Endothelial cell of umbilical vein (primary cell): ENCODE measurements at regions not wholly inside any gene's neighbourhood (a gene's known extent, or its start where the extent isn't known, plus 50 kb on each side); places are given as distances from the start of the nearest gene placed in this dataset.

Source experiments
- BruUV-seq: library from RNA; stranded (reverse); fragments of 400-500 nt; replicated peaks from 2 replicates; lab custom pipeline; 2021; lab: Mats Ljungman, UMichigan
- CTCF ChIA-PET: fragments of 300-600, 350-600 bp; sonication (Branson Sonifier 250); formaldehyde crosslinking; loops from one replicate; lab custom pipeline; 2021; ENCODE audit warnings: antibody characterized with exemption, inconsistent platforms; lab: Charles Lee
- POLR2A ChIA-PET: fragments of 300-600, 350-600 bp; sonication (Branson Sonifier 250); formaldehyde crosslinking; loops from one replicate; lab custom pipeline; 2021; ENCODE audit warnings: antibody characterized with exemption, inconsistent platforms; lab: Charles Lee
- DNase-seq: peaks from one replicate; pipeline ENCODE4 v3.0.0-alpha.2; 2011; ENCODE audit warnings: low read depth, low spot score
- FAIRE-seq: peaks from 2 replicates; lab custom pipeline; 2011; peaks lifted over from hg19 to GRCh38; lab: Jason Lieb, UNC
- H2AFZ ChIP-seq: 2 replicates; pipeline ENCODE4 v1.6.0; 2012; ENCODE audit warnings: low read depth, low read length, control low read depth, inconsistent platforms
- H3K27ac ChIP-seq: 2 replicates; pipeline ENCODE4 v1.5.1; 2011; ENCODE audit warnings: low read depth, mild to moderate bottlenecking, control low read depth, low read length, moderate library complexity; ENCODE audit not compliant: insufficient read depth
- H3K27me3 ChIP-seq, 2 experiments: 2 replicates each; pipeline versions ENCODE4 v1.6.0 to v1.6.1; 2011; ENCODE audit warnings: low read length in 2 of 2, mixed read lengths in 1 of 2; ENCODE audit not compliant: control insufficient read depth in 2 of 2, insufficient read depth in 2 of 2
- H3K36me3 ChIP-seq, 2 experiments: 2 replicates in 1 of 2; 3 replicates in 1 of 2; pipeline ENCODE4 v1.5.1; 2011; ENCODE audit warnings: low read length in 2 of 2, mild to moderate bottlenecking in 1 of 2, moderate library complexity in 1 of 2; ENCODE audit not compliant: control insufficient read depth in 2 of 2, insufficient read depth in 2 of 2; ENCODE audit errors: extremely low read depth in 1 of 2
- H3K4me1 ChIP-seq: 3 replicates; pipeline ENCODE4 v1.5.1; 2011; ENCODE audit warnings: mild to moderate bottlenecking, low read length; ENCODE audit not compliant: control insufficient read depth, insufficient read depth; ENCODE audit errors: extremely low read depth
- H3K4me2 ChIP-seq: 2 replicates; pipeline ENCODE4 v1.6.1; 2011; ENCODE audit warnings: low read length, control low read depth, mixed read lengths; ENCODE audit not compliant: insufficient read depth
- H3K4me3 ChIP-seq, 3 experiments: fragments of 200-600 bp in 1 of 3; sonication (generic), shearing (Covaris generic) in 1 of 3; replicated peaks in 1 of 3; 2 replicates each; pipeline ENCODE4 v1.5.1; 2011 to 2016; ENCODE audit warnings: control low read depth in 3 of 3, low read length in 3 of 3, mild to moderate bottlenecking in 2 of 3, inconsistent platforms in 1 of 3, low read depth in 1 of 3, moderate library complexity in 1 of 3; ENCODE audit not compliant: insufficient read depth in 1 of 3
- H3K79me2 ChIP-seq: 2 replicates; pipeline ENCODE4 v1.6.0; 2012; ENCODE audit warnings: low read length, inconsistent platforms; ENCODE audit not compliant: control insufficient read depth, insufficient read depth
- H3K9ac ChIP-seq: replicated peaks from 2 replicates; pipeline ENCODE3; 2011; ENCODE audit warnings: low read length, control low read depth; ENCODE audit not compliant: insufficient read depth; ENCODE audit errors: extremely low read depth
- H3K9me1 ChIP-seq: replicated peaks from 3 replicates; pipeline ENCODE4 v1.6.0; 2011; ENCODE audit warnings: mild to moderate bottlenecking, low read length; ENCODE audit not compliant: control insufficient read depth, insufficient read depth; ENCODE audit errors: extremely low read depth
- H3K9me3 ChIP-seq: replicated peaks from 2 replicates; pipeline ENCODE4 v1.5.1; 2012; ENCODE audit warnings: low read length, inconsistent platforms; ENCODE audit not compliant: control insufficient read depth, insufficient read depth
- H4K20me1 ChIP-seq: replicated peaks from 2 replicates; pipeline ENCODE3; 2011; ENCODE audit warnings: mild to moderate bottlenecking, low read length; ENCODE audit not compliant: control insufficient read depth, insufficient read depth; ENCODE audit errors: extremely low read depth
- EZH2 ChIP-seq: IDR thresholded peaks from 2 replicates; pipeline ENCODE4 v1.6.1; 2012; ENCODE audit warnings: borderline replicate concordance, low read depth, mild to moderate bottlenecking, moderate library complexity, low read length, inconsistent platforms; ENCODE audit not compliant: severe bottlenecking
- FOS ChIP-seq: IDR thresholded peaks from 2 replicates; pipeline ENCODE4 v1.6.1; 2011; ENCODE audit warnings: mild to moderate bottlenecking, low read length, moderate library complexity, borderline replicate concordance; ENCODE audit not compliant: insufficient read depth
- GATA2 ChIP-seq: IDR thresholded peaks from 2 replicates; pipeline ENCODE4 v1.7.0; 2011; ENCODE audit warnings: low read depth, mild to moderate bottlenecking, moderate library complexity, mixed read lengths, low read length; ENCODE audit not compliant: insufficient read length, insufficient read depth
- JUN ChIP-seq: IDR thresholded peaks from 2 replicates; pipeline ENCODE4 v1.6.1; 2011; ENCODE audit warnings: borderline replicate concordance, low read depth; ENCODE audit not compliant: insufficient read length, insufficient read depth
- MYC ChIP-seq: IDR thresholded peaks from one replicate; pipeline ENCODE4 v1.6.1; 2011; ENCODE audit warnings: mild to moderate bottlenecking, low read depth, low read length
- POLR2A ChIP-seq: IDR thresholded peaks from 2 replicates; pipeline ENCODE4 v1.6.1; 2012; ENCODE audit warnings: low read depth, mild to moderate bottlenecking, control low read depth, low read length
- POLR2AphosphoS5 ChIP-seq: IDR thresholded peaks from 2 replicates; pipeline ENCODE4 v1.6.1; 2012; ENCODE audit warnings: low read depth, mild to moderate bottlenecking, control low read depth, low read length, moderate library complexity; ENCODE audit not compliant: insufficient read depth
- dilution Hi-C: fragments of 300-500 bp; cut with MboI; formaldehyde crosslinking; loops from one replicate; pipeline ENCODE4 v1.15.0; 2019; ENCODE audit warnings: low sequenced_read_pairs; ENCODE audit not compliant: extremely low pct_ligation_motif_present
- intact Hi-C: fragments of 100-400 bp; cut with micrococcal nuclease; formaldehyde crosslinking; loops from one replicate; pipeline ENCODE4 v1.10.0; 2022
- TF ChIP-seq, protein P1 (sequence below), 2 donors: IDR thresholded peaks; 1 replicate in 1 of 2; 2 replicates in 1 of 2; pipeline ENCODE4 v1.5.1; 2011; ENCODE audit warnings: low read length in 2 of 2, mild to moderate bottlenecking in 2 of 2, moderate library complexity in 2 of 2, control low read depth in 1 of 2, inconsistent platforms in 1 of 2, low read depth in 1 of 2; ENCODE audit not compliant: insufficient read depth in 1 of 2; ENCODE audit errors: extremely low read depth in 1 of 2
- TF ChIP-seq, protein P2 (sequence below): IDR thresholded peaks from 2 replicates; pipeline ENCODE4 v1.6.1; 2011; ENCODE audit not compliant: insufficient read depth, insufficient read length

DNA sequence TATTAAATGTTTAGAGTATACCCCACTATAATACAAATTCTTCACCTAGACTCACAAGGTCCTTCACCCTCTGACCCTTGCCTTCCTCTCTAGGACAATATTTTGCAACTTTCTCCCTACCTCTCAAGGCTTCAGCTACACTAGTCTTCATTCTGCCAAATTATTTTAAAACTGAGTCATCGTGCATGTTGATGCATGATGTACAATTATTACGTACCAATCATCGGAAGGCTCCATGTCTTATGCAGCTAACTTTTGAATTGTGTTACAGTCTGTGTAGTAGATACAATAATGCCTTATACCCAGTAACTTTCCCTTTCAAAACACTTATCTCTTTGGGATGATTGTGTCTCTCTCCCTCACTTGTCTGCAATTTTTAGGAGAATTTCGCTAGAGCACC lies 98.5 kb upstream of the ROBO2 start:
- CTCF ChIA-PET = no interaction called here
- FAIRE-seq = no peak

DNA sequence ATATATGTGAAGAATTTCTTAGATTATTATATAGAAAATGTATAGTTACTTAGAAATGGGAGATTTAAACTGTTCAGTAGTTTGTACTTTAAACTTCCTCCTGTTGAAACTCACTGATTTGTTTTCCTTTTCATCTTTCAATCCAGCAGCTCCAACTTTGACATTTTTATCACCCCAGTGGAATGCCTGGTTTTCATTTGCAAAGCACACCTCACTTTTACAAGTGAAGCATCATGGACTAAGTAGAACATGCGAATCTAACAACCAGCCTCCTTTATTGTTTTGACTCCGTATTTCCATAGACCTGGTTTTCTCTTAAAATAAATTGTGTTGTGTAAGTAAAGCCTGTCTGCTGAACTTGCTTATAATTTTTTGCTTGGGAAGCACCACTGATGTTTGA lies 97.8 kb upstream of the ROBO2 start:
- no TSS peak for BruUV-seq
- no peaks in the 10 kb centered on the region for H3K27me3 ChIP-seq
- H3K4me3 ChIP-seq = no peak overlapping the region
- no peaks in the 10 kb centered on the region for H3K9me3 ChIP-seq
- FAIRE-seq (no peak), DNase-seq (no peak)
- no peak overlapping the region for H3K4me2 ChIP-seq
- CTCF ChIA-PET = no interaction called here
- no peak overlapping the region for H2AFZ ChIP-seq
- POLR2A ChIA-PET = no interaction called here
- H3K27ac ChIP-seq = no peak overlapping the region
- intact Hi-C loops = no loop called here
- no peak overlapping the region for H3K9ac ChIP-seq
- H3K4me1 ChIP-seq = peaks cover 2% of the 10 kb centered on the region
- H3K9me1 ChIP-seq = no peaks in the 10 kb centered on the region
- H3K36me3 ChIP-seq = no peaks in the 10 kb centered on the region
- no peaks in the 10 kb centered on the region for H3K79me2 ChIP-seq
- H4K20me1 ChIP-seq = no peaks in the 10 kb centered on the region
- dilution Hi-C loops = no loop called here
- TF ChIP-seq, protein P1, sequence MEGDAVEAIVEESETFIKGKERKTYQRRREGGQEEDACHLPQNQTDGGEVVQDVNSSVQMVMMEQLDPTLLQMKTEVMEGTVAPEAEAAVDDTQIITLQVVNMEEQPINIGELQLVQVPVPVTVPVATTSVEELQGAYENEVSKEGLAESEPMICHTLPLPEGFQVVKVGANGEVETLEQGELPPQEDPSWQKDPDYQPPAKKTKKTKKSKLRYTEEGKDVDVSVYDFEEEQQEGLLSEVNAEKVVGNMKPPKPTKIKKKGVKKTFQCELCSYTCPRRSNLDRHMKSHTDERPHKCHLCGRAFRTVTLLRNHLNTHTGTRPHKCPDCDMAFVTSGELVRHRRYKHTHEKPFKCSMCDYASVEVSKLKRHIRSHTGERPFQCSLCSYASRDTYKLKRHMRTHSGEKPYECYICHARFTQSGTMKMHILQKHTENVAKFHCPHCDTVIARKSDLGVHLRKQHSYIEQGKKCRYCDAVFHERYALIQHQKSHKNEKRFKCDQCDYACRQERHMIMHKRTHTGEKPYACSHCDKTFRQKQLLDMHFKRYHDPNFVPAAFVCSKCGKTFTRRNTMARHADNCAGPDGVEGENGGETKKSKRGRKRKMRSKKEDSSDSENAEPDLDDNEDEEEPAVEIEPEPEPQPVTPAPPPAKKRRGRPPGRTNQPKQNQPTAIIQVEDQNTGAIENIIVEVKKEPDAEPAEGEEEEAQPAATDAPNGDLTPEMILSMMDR (IDR thresholded peaks at IDR 0.05; ENCODE audit: extremely low read depth in 1 of 2, insufficient read depth in 1 of 2, low read depth in 1 of 2, low read length in 2 of 2) = no peak
- TF ChIP-seq, protein P2, sequence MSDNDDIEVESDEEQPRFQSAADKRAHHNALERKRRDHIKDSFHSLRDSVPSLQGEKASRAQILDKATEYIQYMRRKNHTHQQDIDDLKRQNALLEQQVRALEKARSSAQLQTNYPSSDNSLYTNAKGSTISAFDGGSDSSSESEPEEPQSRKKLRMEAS = no peak
- TF ChIP-seq POLR2A (no peak), GATA2 (no peak), POLR2AphosphoS5 (no peak), JUN (no peak), FOS (no peak), EZH2 (no peak), MYC (no peak)

More for the DNA sequence above, 98.5 kb upstream of the ROBO2 start:
- Histone ChIP-seq H3K9me3 (no peaks in the 10 kb centered on the region), H2AFZ (no peak overlapping the region), H3K9me1 (no peaks in the 10 kb centered on the region), H3K27me3 (no peaks in the 10 kb centered on the region), H3K4me2 (no peak overlapping the region), H3K4me1 (peaks cover 2% of the 10 kb centered on the region), H3K9ac (no peak overlapping the region), H3K4me3 (no peak overlapping the region), H4K20me1 (no peaks in the 10 kb centered on the region), H3K79me2 (no peaks in the 10 kb centered on the region), H3K36me3 (no peaks in the 10 kb centered on the region), H3K27ac (no peak overlapping the region)
- POLR2A ChIA-PET = no interaction called here
- no peak for DNase-seq
- dilution Hi-C loops = no loop called here
- intact Hi-C loops = no loop called here
- TF ChIP-seq POLR2AphosphoS5 (no peak), MYC (no peak), FOS (no peak)
- TF ChIP-seq, protein P2 = no peak
- BruUV-seq = no TSS peak
